ENCODE measurements at regions not wholly inside any gene's neighbourhood (a gene's known extent, or its start where the extent isn't known, plus 50 kb on each side); places are given as distances from the start of the nearest gene placed in this dataset.

- no peak for DNase-seq
Observed at GRCh38 chr10:43802988-43803696, 154.5 kb upstream of the ZNF32 start.

GRCh38 chr10:43801626-43802025 lies 152.9 kb upstream of the ZNF32 start:
- no peak for DNase-seq

GRCh38 chr10:43801140-43801539 lies 152.5 kb upstream of the ZNF32 start:
- DNase-seq, result no peak

DNA sequence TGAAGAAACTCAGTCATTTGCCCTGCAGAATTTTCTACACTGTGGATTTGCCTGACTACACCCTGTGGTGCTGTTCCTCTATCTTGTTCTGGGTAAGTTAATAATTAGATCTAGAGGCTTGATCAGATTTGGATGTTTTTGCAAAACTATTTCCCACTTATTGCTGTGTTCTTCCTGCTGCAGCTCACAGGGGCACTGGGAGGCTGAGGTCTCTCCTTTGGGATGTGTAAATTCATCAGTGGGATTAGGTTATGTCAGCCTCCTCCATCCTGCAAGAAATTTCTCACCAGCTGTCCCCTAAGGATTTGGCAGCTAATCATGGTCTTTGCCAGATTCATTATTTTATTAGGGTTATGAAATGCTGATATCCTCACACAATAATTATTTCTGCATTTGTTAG lies 148.1 kb upstream of the ZNF32 start:
- no peak for DNase-seq

- no peak for DNase-seq
Observed at GRCh38 chr10:43795639-43796038, 147.0 kb upstream of the ZNF32 start.

DNA sequence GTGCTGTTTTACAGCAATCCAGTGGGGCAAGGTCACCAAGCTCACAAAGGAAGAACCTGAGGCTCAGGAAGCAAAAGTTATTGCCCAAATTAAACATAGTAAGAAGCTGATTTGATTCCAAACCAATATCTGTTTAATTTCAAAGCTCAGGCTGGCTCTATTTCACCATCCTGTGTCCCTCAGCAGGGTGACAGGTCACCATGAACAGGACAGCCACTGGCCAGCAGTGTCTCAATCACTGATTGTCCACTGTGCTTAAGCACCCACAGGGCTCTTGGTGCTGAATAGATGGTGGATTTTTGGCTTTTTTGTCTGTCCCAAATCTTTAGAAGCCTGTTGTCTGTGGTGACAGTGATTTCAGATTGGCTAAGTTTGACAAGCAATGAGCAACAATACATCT lies 146.4 kb upstream of the ZNF32 start:
- DNase-seq, result no peak

GRCh38 chr10:43794181-43794815 lies 145.6 kb upstream of the ZNF32 start:
- no peak for DNase-seq

- no peak for DNase-seq
Observed at GRCh38 chr10:43793704-43794103, 145.0 kb upstream of the ZNF32 start.

GRCh38 chr10:43790147-43790546 lies 141.5 kb upstream of the ZNF32 start:
- no peak for DNase-seq

GRCh38 chr10:43785252-43785651 lies 136.6 kb upstream of the ZNF32 start:
- no peak for DNase-seq

- DNase-seq, result no peak
Observed at GRCh38 chr10:43782814-43783213, 134.1 kb upstream of the ZNF32 start.

DNA sequence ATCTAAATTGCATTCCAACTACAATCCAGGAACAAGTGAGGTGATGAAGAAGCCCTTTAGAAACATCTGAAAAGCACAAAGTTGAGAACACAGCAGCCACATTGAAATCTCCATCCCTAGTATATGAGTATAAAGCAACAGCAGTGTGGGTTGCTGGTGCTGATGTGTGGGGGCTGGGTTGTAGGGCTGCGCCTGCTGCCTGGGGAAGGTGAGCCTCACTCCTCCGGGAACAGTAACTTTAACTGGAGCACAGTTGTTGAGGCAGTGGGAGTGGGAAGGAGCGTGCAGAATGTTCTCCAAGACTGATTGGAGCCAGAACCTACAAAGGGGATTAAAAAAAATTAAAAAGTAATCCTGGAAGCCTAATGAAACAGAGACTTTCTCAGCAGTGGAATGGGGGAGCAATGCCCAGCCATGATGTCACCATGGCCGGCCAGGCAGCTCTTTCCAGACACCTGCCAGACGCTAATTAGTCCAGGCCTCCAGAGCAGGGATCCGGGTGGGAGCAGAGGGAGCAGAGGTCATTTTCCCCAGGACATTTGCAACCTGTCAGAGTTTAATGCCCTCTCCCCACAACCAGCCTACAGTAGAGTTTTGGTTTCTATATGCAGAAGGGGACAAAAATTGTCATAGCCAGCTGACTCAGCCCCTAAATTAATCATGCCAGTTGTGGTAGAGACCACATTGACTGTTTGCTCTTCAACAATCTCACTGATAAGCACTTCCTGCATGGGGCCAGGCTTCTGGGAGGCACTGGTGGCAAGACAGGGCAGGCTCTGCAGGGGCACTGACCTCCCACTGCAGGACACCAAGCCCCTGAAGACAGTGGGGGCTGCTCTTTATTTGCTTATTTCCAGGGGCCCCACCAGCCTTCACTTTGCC lies 133.0 kb upstream of the ZNF32 start:
- DNase-seq, result peak; percentile 66 to 73

- DNase-seq, result no peak
Observed at GRCh38 chr10:43778571-43778970, 129.9 kb upstream of the ZNF32 start.

DNA sequence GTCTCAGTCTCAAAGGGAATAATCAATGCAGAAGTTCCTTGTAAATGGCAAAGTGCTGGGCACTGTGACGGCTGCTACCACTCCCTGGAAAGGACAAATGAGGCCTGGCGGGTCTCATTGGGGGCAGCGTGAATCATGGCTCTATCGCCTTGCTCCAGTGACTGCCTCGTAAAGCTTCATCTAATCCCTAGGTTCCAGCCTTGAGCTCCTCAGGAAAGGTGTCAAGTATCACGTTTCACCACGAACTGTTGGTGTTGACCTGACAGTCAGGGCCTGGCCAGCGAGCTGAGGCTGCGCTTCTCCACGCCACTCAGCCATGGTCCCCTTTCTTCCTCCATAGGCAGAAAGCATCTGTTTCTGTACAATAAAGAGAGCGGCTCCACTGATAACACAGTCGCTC lies 126.7 kb upstream of the ZNF32 start:
- no peak for DNase-seq

GRCh38 chr10:43774234-43774769 lies 125.6 kb upstream of the ZNF32 start:
- no peak for DNase-seq

- DNase-seq, result no peak
Observed at GRCh38 chr10:43773736-43774135, 125.1 kb upstream of the ZNF32 start.

DNA sequence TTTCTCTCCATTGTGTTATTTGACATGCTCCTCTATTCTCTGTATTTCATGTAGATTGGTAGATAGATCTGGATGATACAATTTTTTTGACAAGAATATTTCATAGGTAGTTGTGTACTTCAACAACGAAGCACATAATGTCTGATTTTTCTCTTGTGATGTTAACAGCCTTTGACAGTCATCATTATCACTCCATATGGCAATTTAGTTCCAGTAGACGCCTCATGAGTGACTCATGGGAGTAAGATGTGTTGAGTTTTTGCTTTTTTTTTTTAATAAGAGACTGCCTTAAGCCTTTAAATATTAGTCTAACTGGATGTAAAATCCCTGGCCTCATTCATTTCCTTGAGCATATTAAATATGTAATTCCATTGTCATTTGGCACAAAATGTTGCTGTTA lies 123.5 kb upstream of the ZNF32 start:
- DNase-seq, result no peak

GRCh38 chr10:43771675-43772074 lies 123.0 kb upstream of the ZNF32 start:
- DNase-seq, result no peak

DNA sequence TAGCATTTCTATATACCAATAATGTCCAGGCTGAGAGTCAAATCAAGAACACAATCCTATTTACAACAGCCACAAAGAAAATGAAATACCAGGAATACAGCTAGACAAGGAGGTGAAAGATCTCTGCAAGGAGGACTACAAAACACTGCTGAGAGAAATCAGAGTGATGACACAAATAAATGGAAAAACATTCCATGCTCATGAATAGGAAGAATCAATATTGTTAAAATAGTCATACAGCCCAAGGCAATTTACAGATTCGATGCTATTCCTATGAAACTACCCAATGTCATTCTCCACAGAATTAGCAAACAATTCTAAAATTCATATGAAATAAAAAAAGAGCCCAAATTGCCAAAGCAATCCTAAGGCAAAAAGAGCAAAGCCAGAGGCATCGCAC lies 116.8 kb upstream of the ZNF32 start:
- no peak for DNase-seq

DNA sequence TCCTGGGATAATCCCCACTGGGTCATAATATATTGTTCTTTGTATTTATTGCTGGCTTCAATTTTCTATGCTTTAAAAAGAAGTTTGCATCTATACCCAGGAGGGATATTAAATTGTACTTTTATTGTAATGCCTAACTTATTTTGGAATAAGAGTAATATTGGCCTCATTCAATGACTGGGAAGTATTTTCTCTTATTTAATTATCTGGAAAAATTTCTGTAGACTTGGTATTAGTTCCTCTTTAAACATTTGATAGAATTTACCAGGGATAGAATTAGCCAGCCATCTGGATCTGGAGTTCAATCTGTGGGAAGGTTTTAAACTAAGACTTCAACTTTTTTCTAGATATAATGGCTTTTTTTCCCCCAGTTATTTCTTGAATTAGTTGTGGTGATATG lies 115.2 kb upstream of the ZNF32 start:
- DNase-seq, result no peak

DNA sequence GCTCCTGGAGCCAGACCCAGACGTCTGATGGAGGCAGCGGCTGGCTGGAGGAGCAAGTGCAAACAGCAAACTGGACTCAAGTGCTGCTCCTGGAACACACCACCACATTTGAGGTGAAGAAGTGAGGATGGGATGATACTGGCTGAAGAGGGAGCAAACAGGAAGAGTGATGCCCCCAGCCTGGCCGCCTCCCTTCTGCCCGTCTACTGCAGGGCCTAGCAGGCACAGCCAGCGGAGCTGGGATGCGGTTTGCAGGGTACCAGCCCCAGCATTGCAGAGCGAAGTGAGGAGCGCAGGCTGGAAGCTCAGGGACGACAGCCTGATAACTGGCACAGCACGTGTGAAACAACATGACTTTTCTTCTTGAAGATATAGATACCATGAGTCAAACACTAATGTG lies 111.8 kb upstream of the ZNF32 start:
- DNase-seq, result no peak

DNA sequence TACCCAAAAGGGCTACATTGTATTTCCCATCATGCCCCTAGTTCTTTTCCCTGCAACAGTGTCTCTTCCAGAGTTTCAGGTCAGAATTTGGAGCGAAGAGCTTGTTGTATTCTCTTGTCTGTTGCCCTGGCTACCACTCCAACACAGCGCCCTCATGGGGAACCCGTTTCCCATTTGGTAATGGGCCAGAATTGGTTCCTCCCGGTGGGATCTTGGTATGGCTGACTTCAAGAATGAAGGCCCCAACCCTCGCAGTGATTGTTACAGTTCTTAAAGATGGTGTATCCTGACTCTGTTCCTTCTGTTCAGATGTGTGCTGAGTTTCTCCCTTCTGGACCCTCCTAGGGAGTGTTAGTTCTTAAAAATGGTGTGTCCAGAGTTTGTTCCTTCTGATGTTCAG lies 110.5 kb upstream of the ZNF32 start:
- no peak for DNase-seq

GRCh38 chr10:43756341-43756740 lies 107.7 kb upstream of the ZNF32 start:
- no peak for DNase-seq

Measured in activated T-cell treated with anti-CD3 and anti-CD28 coated beads, Interleukin-2, amount 50 U/mL, for 48 hours (primary cell).